Prostate gland (tissue), 2 donors: ENCODE measurements at regions not wholly inside any gene's neighbourhood (a gene's known extent, or its start where the extent isn't known, plus 50 kb on each side); places are given as distances from the start of the nearest gene placed in this dataset.

Experiments used
- CTCF ChIP-seq, 4 experiments: fragments of 200-600 bp in 2 of 4; fragments of 450-650 bp in 2 of 4; sonication (generic) in 2 of 4; IDR thresholded peaks; 1 replicate in 3 of 4; 2 replicates in 1 of 4; pipeline ENCODE4 v1.5.1; 2016 to 2019; ENCODE audit warnings: antibody characterized with exemption in 4 of 4, mild to moderate bottlenecking in 2 of 4, moderate library complexity in 2 of 4
- POLR2A ChIP-seq: fragments of 450-650 bp; IDR thresholded peaks from one replicate; pipeline ENCODE4 v1.6.1; 2016; ENCODE audit warnings: antibody characterized with exemption, mild to moderate bottlenecking

DNA sequence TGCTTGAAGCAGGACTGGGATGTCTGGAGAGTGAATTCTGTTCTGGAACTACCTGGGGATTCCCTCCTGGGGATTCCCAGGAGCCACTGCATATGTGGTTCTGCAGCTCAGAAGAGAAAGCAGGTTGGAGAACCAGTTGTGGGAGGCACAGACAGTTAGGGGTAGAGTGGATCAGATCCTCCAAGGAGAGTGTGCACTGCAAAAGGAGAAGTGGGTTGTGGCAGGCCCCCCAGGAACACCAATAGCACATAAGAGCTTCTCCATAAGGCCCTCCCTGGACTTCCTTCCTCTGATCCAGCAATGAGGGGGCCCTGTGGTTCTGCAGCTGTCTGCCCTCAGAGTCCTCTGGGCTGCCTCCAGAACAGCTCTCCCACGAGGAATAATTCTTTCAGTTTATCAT lies 369.2 kb upstream of the CNR1 start:
- no peak for TF ChIP-seq CTCF (IDR thresholded peaks at IDR 0.05)
- TF ChIP-seq POLR2A: no peak
